ENCODE measurements at regions not wholly inside any gene's neighbourhood (a gene's known extent, or its start where the extent isn't known, plus 50 kb on each side); places are given as distances from the start of the nearest gene placed in this dataset.

DNA sequence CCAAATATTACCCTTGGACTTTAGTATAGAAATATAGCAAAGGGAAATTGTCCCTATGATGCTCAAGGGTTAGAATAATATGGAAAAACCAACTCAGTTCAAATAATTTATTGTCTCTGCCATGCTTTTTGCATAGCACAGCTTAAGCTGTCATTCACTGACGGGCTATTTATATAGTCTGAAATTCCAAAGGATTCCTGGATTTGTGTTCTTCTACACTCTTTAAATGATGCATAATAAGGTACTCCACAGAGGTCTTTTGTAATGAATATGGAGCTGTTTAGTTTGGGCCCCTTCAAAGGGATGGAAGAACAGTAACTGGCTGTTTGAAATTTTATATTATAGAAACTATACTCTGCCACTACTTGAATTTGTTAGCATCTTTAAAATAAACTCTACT is 276.6 kb upstream of the FERD3L start:
- TF ChIP-seq, protein P1, sequence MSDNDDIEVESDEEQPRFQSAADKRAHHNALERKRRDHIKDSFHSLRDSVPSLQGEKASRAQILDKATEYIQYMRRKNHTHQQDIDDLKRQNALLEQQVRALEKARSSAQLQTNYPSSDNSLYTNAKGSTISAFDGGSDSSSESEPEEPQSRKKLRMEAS (IDR thresholded peaks at IDR 0.05; ENCODE audit: low read depth), result no peak
- TF ChIP-seq CTCF (IDR thresholded peaks at IDR 0.05) (no peak), SMC3 (IDR thresholded peaks at IDR 0.05; ENCODE audit: low read depth, low read length) (no peak), RCOR1 (IDR thresholded peaks at IDR 0.05; ENCODE audit: low read length) (no peak), EZH2phosphoT487 (IDR thresholded peaks at IDR 0.05; ENCODE audit: borderline replicate concordance, low read depth) (no peak), CHD2 (IDR thresholded peaks at IDR 0.05; ENCODE audit: low read length, partially characterized antibody) (no peak)
